Right lobe of liver (tissue), 6 donors: ENCODE measurements at regions not wholly inside any gene's neighbourhood (a gene's known extent, or its start where the extent isn't known, plus 50 kb on each side); places are given as distances from the start of the nearest gene placed in this dataset.

ENCODE experiments used
- ATAC-seq, 4 donors: fragments of 200-7000 bp; cut with Tn5 transposase; one replicate each; pipeline ENCODE4 v1.9.1; 2020; ENCODE audit warnings: mild to moderate bottlenecking in 4 of 4, moderate library complexity in 4 of 4
- DNase-seq, 3 donors: peaks; one replicate each; pipeline ENCODE4 v3.0.0-alpha.2; 2020
- H3K27ac ChIP-seq, 3 donors: fragments of 200-600 bp; one replicate each; pipeline ENCODE4 v1.8.0; 2022
- H3K27me3 ChIP-seq, 2 donors: fragments of 200-600 bp; one replicate each; pipeline ENCODE4 v1.8.0; 2022
- H3K36me3 ChIP-seq, 4 donors: fragments of 200-600 bp; sonication (generic) in 1 of 4; one replicate each; pipeline versions ENCODE4 v1.5.1 to v1.8.0; 2017 to 2022; ENCODE audit warnings: control low read depth in 1 of 4
- H3K4me1 ChIP-seq, 4 donors: fragments of 200-600 bp; sonication (generic) in 1 of 4; one replicate each; pipeline versions ENCODE4 v1.5.1 to v1.8.0; 2017 to 2022; ENCODE audit warnings: control low read depth in 1 of 4
- H3K4me3 ChIP-seq, 3 donors: fragments of 200-600 bp; one replicate each; pipeline ENCODE4 v1.8.0; 2022
- H3K9me3 ChIP-seq, 4 donors: fragments of 200-600 bp; sonication (generic) in 1 of 4; one replicate each; pipeline versions ENCODE4 v1.5.1 to v1.8.0; 2017 to 2022; ENCODE audit warnings: control low read depth in 1 of 4
- POLR2A ChIP-seq: fragments of 450-650 bp; IDR thresholded peaks from one replicate; pipeline ENCODE4 v1.6.1; 2017; ENCODE audit warnings: antibody characterized with exemption, mild to moderate bottlenecking
- WGBS: methylation state at CpG from one replicate; pipeline ENCODE4 v1.1.6; 2018; ENCODE audit warnings: low coverage, low lambda C conversion rate; ENCODE audit not compliant: insufficient coverage; ENCODE audit errors: missing lambda C conversion rate; 5-methylcytosine and 5-hydroxymethylcytosine counted together
- intact Hi-C, 2 donors: fragments of 100-400 bp; cut with DNase I; formaldehyde crosslinking; loops; one replicate each; pipeline versions ENCODE4 v1.11.2 to v1.14.1; 2022
- TF ChIP-seq, protein P1 (sequence below), 4 donors: fragments of 200-600 bp in 3 of 4; fragments of 450-650 bp in 1 of 4; IDR thresholded peaks; one replicate each; pipeline versions ENCODE4 v1.5.1 to v1.8.0; 2016 to 2022; ENCODE audit warnings: antibody characterized with exemption in 4 of 4, mild to moderate bottlenecking in 2 of 4
- donor health status: DM: no; HTN: yes; CAD: no.
- donor health status: DM: no; HTN: no; CAD: no.
- donor health status: DM: no; HTN: no; CAD: no.
- donor health status: DM: no; HTN: yes; CAD: no.
- donor health status: DM: no; HTN: yes; CAD: no.

GRCh38 chr4:56123051-56123450, 174.3 kb downstream of the CEP135 start:
- intact Hi-C loops, result no loop called here
- WGBS, result 45% methylated on average over 3 of the region's 3 CpGs
- no peak for TF ChIP-seq POLR2A
- TF ChIP-seq, protein P1, sequence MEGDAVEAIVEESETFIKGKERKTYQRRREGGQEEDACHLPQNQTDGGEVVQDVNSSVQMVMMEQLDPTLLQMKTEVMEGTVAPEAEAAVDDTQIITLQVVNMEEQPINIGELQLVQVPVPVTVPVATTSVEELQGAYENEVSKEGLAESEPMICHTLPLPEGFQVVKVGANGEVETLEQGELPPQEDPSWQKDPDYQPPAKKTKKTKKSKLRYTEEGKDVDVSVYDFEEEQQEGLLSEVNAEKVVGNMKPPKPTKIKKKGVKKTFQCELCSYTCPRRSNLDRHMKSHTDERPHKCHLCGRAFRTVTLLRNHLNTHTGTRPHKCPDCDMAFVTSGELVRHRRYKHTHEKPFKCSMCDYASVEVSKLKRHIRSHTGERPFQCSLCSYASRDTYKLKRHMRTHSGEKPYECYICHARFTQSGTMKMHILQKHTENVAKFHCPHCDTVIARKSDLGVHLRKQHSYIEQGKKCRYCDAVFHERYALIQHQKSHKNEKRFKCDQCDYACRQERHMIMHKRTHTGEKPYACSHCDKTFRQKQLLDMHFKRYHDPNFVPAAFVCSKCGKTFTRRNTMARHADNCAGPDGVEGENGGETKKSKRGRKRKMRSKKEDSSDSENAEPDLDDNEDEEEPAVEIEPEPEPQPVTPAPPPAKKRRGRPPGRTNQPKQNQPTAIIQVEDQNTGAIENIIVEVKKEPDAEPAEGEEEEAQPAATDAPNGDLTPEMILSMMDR (IDR thresholded peaks at IDR 0.05), result no peak
- ATAC-seq (no peak), DNase-seq (no peak)
- H3K27me3 ChIP-seq, result no peaks in the 10 kb centered on the region
- H3K4me1 ChIP-seq, result no peaks in the 10 kb centered on the region
- H3K9me3 ChIP-seq, result no peaks in the 10 kb centered on the region
- no peak overlapping the region for H3K4me3 ChIP-seq
- H3K27ac ChIP-seq, result no peak overlapping the region
- no peaks in the 10 kb centered on the region for H3K36me3 ChIP-seq

- intact Hi-C loops, result no loop called here
- ATAC-seq, result no peak
- H3K27ac ChIP-seq, result no peak overlapping the region
- H3K4me3 ChIP-seq, result no peak overlapping the region
- TF ChIP-seq POLR2A, result no peak
- TF ChIP-seq, protein P1 (IDR thresholded peaks at IDR 0.05), result no peak
- H3K9me3 ChIP-seq, result no peaks in the 10 kb centered on the region
- 71% methylated on average over 2 of the region's 2 CpGs for WGBS
- H3K27me3 ChIP-seq, result no peaks in the 10 kb centered on the region
- DNase-seq, result no peak
- no peaks in the 10 kb centered on the region for H3K36me3 ChIP-seq
- H3K4me1 ChIP-seq, result no peaks in the 10 kb centered on the region
Measured at GRCh38 chr4:56118845-56119244, 170.1 kb downstream of the CEP135 start.

GRCh38 chr4:56118055-56118454, 169.3 kb downstream of the CEP135 start:
- Histone ChIP-seq H3K4me1 (no peaks in the 10 kb centered on the region), H3K9me3 (no peaks in the 10 kb centered on the region), H3K27me3 (no peaks in the 10 kb centered on the region), H3K27ac (no peak overlapping the region), H3K4me3 (no peak overlapping the region), H3K36me3 (no peaks in the 10 kb centered on the region)
- intact Hi-C loops, result no loop called here
- TF ChIP-seq, protein P1 (IDR thresholded peaks at IDR 0.05), result no peak
- TF ChIP-seq POLR2A, result no peak
- DNase-seq (no peak), ATAC-seq (no peak)
- 62% methylated on average over 5 of the region's 5 CpGs for WGBS

DNA sequence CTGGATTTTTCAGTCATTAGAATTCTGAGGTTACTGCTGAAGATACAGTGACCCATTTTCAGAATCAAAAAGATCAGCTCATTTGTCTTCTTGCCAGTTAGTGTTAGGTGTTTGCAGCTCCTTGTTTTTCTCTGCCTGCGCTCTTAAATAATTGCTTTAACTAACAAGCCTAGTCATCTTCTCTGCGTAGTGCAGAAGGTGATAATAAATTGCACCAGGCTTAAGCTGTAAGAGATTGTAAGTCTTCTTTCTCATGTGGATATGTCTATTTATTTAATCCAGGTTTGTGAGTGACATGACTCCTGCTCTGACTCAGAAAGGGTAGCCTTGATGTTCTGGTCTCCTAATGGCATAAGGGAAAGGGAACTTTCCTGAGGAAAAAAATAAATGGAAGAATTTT, 167.2 kb downstream of the CEP135 start:
- ATAC-seq, result no peak
- no peak overlapping the region for H3K27ac ChIP-seq
- H3K4me1 ChIP-seq, result no peaks in the 10 kb centered on the region
- no peaks in the 10 kb centered on the region for H3K27me3 ChIP-seq
- 36% methylated on average over 2 of the region's 2 CpGs for WGBS
- intact Hi-C loops, result no loop called here
- no peaks in the 10 kb centered on the region for H3K9me3 ChIP-seq
- no peaks in the 10 kb centered on the region for H3K36me3 ChIP-seq
- no peak overlapping the region for H3K4me3 ChIP-seq
- DNase-seq, result no peak
- TF ChIP-seq, protein P1 (IDR thresholded peaks at IDR 0.05), result no peak
- no peak for TF ChIP-seq POLR2A

DNA sequence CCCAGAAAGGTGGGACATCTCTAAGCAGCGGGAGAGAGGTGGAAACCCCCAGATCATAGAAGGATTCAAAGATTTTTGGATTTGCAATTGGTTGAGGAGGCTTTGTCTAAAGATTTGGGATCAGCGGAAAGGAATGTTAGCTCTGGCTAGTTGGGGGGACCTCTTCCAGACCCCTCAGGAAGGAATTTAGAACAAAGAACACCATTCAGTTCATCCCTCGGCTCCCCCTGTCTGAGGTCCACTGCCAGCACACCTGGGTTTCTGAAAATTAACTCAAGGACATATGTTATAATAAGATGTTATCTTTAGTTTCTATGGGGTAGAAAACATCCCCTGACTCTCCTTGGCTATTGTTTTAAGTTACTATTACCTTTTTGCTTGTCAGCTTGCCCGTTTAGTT, 163.6 kb downstream of the CEP135 start:
- no peak for ATAC-seq
- no peaks in the 10 kb centered on the region for H3K36me3 ChIP-seq
- H3K9me3 ChIP-seq, result no peaks in the 10 kb centered on the region
- 83% methylated on average over 4 of the region's 4 CpGs for WGBS
- intact Hi-C loops, result no loop called here
- no peak overlapping the region for H3K27ac ChIP-seq
- H3K27me3 ChIP-seq, result no peaks in the 10 kb centered on the region
- DNase-seq, result no peak
- no peaks in the 10 kb centered on the region for H3K4me1 ChIP-seq
- no peak for TF ChIP-seq POLR2A
- TF ChIP-seq, protein P1 (IDR thresholded peaks at IDR 0.05), result no peak
- H3K4me3 ChIP-seq, result no peak overlapping the region
